ENCODE measurements at regions not wholly inside any gene's neighbourhood (a gene's known extent, or its start where the extent isn't known, plus 50 kb on each side); places are given as distances from the start of the nearest gene placed in this dataset.

GRCh38 chr2:8583400-8584173 lies 98.3 kb upstream of the ID2 start:
- DNase-seq = peak; percentile 85

- DNase-seq = no peak
These were observed 97.4 kb upstream of the ID2 start for GRCh38 chr2:8584174-8585066.

GRCh38 chr2:8586457-8587051 lies 95.3 kb upstream of the ID2 start:
- peak; percentile 29 for DNase-seq

- no peak for DNase-seq
These were observed 94.5 kb upstream of the ID2 start for GRCh38 chr2:8587251-8587791.

GRCh38 chr2:8587920-8588830 lies 93.7 kb upstream of the ID2 start:
- no peak for DNase-seq

- DNase-seq = no peak
These were observed 93.0 kb upstream of the ID2 start for GRCh38 chr2:8588831-8589191.

- no peak for DNase-seq
These were observed 92.1 kb upstream of the ID2 start for GRCh38 chr2:8589721-8590120.

- DNase-seq = no peak
These were observed 90.9 kb upstream of the ID2 start for GRCh38 chr2:8590938-8591337.

- DNase-seq = no peak
These were observed 89.1 kb upstream of the ID2 start for GRCh38 chr2:8592736-8593135.

- DNase-seq = no peak
These were observed 88.6 kb upstream of the ID2 start for GRCh38 chr2:8593243-8593642.

- DNase-seq = no peak
These were observed 87.0 kb upstream of the ID2 start for GRCh38 chr2:8594731-8595427.

GRCh38 chr2:8595428-8595805 lies 86.4 kb upstream of the ID2 start:
- DNase-seq = no peak

- no peak for DNase-seq
These were observed 85.8 kb upstream of the ID2 start for GRCh38 chr2:8595811-8596600.

GRCh38 chr2:8597094-8597493 lies 84.8 kb upstream of the ID2 start:
- DNase-seq = no peak

- no peak for DNase-seq
These were observed 84.2 kb upstream of the ID2 start for GRCh38 chr2:8597559-8598225.

GRCh38 chr2:8598295-8599165 lies 83.3 kb upstream of the ID2 start:
- DNase-seq = no peak

GRCh38 chr2:8599421-8600242 lies 82.2 kb upstream of the ID2 start:
- DNase-seq = no peak

GRCh38 chr2:8600456-8600855 lies 81.4 kb upstream of the ID2 start:
- no peak for DNase-seq
